HAP-1 (cell line): ENCODE measurements at regions not wholly inside any gene's neighbourhood (a gene's known extent, or its start where the extent isn't known, plus 50 kb on each side); places are given as distances from the start of the nearest gene placed in this dataset.
A peak's percentile ranks its signal among the peaks of the same experiment; 100 is the strongest.
"Not testable (repeated sequence)": the region's sequence is repeated elsewhere in the genome, so short reads cannot be mapped to it uniquely, and the experiment has no call there.

Source experiments
- DNase-seq, 2 experiments: peaks; one replicate each; pipeline ENCODE4 v3.0.0-alpha.2; 2016 to 2020; ENCODE audit warnings: low spot score in 2 of 2
- H3K27me3 ChIP-seq: fragments of 250-450 bp; sonication (Bioruptor Pico); 2 replicates; pipeline ENCODE4 v1.5.1; 2020; ENCODE audit warnings: low read depth, mild to moderate bottlenecking, moderate library complexity
- H3K36me3 ChIP-seq: fragments of 250-450 bp; sonication (Bioruptor Pico); replicated peaks from 2 replicates; pipeline ENCODE4 v1.5.1; 2020; ENCODE audit warnings: mild to moderate bottlenecking
- H3K4me1 ChIP-seq: fragments of 250-450 bp; sonication (Bioruptor Pico); 2 replicates; pipeline ENCODE4 v1.5.1; 2020; ENCODE audit warnings: mild to moderate bottlenecking
- H3K4me3 ChIP-seq: fragments of 250-450 bp; sonication (Bioruptor Pico); 2 replicates; pipeline ENCODE4 v1.5.1; 2020; ENCODE audit warnings: mild to moderate bottlenecking, moderate library complexity
- H3K9me3 ChIP-seq: fragments of 250-450 bp; sonication (Bioruptor Pico); 2 replicates; pipeline ENCODE4 v1.5.1; 2020; ENCODE audit warnings: mild to moderate bottlenecking, moderate library complexity
- in situ Hi-C: fragments of 300-500 bp; cut with MboI; formaldehyde crosslinking; loops from 3 replicates; pipeline ENCODE4 v1.14.3; 2020; ENCODE audit warnings: low sequenced_read_pairs, inconsistent platforms, mixed read lengths

DNA sequence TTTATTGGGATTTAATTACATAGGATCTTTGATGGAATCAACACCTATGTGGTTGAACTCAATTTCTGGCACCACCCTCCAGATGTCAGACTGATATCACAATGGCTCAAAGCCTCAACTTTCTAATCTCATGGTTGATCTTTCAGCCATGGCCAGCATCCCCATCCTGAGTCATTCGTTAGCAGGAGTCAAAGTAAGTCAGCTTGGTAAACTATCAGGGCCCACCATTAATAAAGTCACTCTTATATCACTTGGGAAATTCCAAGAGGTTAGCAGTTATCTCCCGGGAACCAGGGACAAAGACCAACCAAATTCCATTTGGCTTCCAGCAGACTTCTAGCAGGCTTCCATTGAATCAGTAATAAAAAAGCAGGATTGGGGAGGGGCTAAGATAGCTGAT lies 50.7 kb upstream of the TNFSF4 start:
- DNase-seq: no peak
- Histone ChIP-seq H3K9me3 (no peaks in the 10 kb centered on the region), H3K4me3 (no peak overlapping the region), H3K27me3 (no peaks in the 10 kb centered on the region; the same call in 1 of the 2 replicates), H3K36me3 (no peaks in the 10 kb centered on the region), H3K4me1 (no peaks in the 10 kb centered on the region)
- in situ Hi-C loops: no loop called here

DNA sequence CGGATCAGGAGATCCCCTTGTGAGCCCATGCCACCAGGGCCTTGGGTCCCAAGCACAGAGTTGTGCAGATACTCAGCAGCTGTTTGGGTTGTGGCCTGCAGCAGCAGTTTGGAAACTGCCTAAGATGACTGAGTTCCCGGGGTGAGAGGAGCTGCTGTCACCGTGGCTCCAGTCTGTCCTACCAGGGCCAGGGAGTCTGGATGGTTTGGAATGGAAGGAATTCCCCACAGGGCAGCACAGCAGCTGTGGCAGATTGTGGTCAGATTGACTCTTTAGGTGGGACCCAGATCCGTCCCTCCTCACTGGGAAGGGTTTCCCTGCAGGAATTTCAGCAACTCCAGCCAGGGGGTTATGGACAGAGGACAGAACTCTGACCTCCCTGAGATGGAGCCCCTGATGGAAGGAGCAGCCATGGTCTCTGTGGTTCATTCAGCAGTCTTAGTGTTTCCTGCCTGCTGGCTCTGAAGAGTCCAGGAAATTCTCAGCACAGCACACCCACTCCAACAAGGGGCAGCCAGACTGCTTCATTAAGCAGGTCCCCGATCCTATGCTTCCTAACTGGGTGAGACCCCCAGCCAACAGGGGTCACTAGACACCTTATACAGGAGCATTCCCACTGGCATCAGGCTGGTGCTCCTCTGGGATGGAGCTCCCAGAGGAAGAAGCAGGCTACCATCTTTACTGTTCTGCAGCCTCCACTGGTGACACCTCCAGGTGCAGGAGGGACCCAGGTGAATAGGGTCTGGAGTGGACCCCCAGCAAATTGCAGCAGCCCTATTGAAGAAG lies 51.5 kb upstream of the TNFSF4 start:
- Histone ChIP-seq H3K36me3 (no peaks in the 10 kb centered on the region), H3K4me3 (no peak overlapping the region), H3K27me3 (no peaks in the 10 kb centered on the region; the same call in 1 of the 2 replicates), H3K4me1 (no peaks in the 10 kb centered on the region), H3K9me3 (no peaks in the 10 kb centered on the region)
- no peak for DNase-seq
- in situ Hi-C loops: no loop called here

DNA sequence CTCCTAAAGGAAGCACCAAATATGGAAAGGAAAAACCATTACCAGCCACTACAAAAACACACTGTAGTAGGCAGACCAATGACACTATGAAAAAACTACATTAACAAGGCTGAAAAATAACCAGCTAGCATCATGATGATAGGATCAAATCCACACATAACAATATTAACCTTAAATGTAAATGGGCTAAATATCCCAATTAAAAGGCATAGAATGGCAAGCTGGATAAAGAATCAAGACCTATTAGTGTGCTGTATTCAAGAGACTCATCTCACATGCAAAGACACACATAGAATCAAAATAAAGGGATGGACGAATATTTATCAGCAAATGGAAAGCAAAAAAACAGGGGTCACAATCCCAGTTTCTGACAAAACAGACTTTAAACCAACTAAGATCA lies 53.2 kb upstream of the TNFSF4 start:
- DNase-seq, in situ Hi-C loops, H3K4me3 ChIP-seq, H3K4me1 ChIP-seq, H3K36me3 ChIP-seq, H3K9me3 ChIP-seq, H3K27me3 ChIP-seq: not testable (repeated sequence)

DNA sequence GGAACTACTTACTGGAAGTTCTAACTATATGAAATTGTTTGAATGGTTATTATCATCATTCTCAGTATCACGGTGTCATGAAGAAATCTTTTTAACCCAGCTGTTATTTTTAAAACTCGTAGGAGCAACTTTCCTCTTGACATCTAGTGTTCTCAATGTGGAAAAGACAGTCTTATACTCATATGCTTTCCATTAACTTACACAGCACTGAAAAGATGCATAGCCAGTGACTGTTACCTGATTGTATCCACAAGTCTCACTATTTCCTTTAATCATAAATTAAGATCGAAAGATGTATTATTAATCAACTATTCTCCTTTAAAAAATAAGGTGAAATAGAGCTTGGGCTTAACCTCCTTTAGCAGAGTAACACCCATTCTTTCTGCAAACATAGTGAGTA lies 59.7 kb upstream of the TNFSF4 start:
- no peak overlapping the region for H3K4me3 ChIP-seq
- H3K4me1 ChIP-seq: peaks cover 26% of the 10 kb centered on the region
- DNase-seq: no peak
- H3K36me3 ChIP-seq: no peaks in the 10 kb centered on the region
- in situ Hi-C loops: no loop called here
- H3K9me3 ChIP-seq: no peaks in the 10 kb centered on the region
- no peaks in the 10 kb centered on the region for H3K27me3 ChIP-seq

DNA sequence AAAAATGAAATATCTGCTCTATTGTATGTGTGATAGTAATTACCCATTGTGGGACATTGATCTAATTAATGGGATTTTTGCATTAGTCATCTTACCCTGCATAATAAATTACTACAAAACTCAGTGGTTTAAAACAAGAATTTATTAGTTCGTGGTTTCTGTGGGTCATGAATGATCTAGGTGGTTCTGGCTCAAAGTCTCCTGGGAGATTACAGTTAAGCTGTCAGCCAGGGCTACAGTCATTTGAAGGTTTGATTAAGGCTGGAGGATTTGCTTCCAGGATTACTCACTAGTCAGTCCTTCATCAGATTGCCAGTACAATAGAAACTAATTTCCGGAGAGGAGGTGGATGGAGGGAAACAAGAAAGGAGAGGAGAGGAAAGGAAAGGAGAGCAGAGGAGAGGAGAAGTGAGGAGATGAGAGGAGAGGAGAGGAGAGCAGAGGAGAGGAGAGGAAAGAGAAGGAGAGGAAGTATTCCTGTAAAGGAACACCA lies 60.4 kb upstream of the TNFSF4 start:
- Histone ChIP-seq H3K27me3 (no peaks in the 10 kb centered on the region), H3K36me3 (no peaks in the 10 kb centered on the region), H3K4me1 (peaks cover 26% of the 10 kb centered on the region), H3K9me3 (no peaks in the 10 kb centered on the region), H3K4me3 (no peak overlapping the region)
- in situ Hi-C loops: no loop called here
- DNase-seq: no peak

DNA sequence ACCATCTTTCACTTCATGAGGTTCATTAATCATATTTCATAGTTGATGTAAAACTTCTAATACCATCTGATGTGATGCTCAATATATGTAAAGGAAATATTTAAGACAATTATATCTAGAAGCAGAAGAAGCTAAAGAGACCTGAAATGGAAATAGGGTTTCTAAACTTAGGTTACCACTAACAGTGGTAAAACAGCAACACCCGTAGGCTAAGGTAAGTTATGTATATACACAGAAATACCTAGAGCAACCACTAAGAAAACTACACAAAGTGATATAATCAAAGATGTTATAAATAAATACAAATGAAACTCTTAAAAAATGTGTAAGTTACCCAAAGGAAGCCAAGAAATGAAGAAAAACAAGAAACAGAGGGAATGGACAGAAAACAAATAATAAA lies 61.1 kb upstream of the TNFSF4 start:
- Histone ChIP-seq H3K36me3 (no peaks in the 10 kb centered on the region), H3K27me3 (no peaks in the 10 kb centered on the region), H3K4me1 (peaks cover 26% of the 10 kb centered on the region), H3K4me3 (no peak overlapping the region), H3K9me3 (no peaks in the 10 kb centered on the region)
- in situ Hi-C loops: no loop called here
- no peak for DNase-seq

DNA sequence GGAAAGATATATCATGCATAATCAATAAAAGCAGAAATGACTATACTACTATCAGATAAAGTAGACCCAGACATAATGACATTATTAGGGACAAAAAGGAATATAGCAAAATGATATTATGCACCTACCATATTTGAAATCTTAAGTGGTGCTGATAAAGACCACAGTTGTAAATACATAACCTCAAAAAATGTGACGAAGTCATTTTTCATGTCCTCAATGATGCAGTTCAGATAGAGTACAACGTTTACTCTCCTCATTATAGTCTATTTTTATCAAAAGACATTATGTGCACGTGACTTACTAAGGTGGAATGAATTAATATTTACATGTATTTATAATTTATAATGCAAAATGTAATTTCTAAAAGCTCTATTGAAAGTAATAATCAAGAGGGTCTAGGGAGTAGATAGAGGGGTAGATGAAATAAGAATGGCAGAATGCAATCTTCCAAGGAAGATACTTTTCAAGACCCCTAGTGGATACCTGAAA lies 61.7 kb upstream of the TNFSF4 start:
- H3K9me3 ChIP-seq: no peaks in the 10 kb centered on the region
- no peaks in the 10 kb centered on the region for H3K27me3 ChIP-seq
- in situ Hi-C loops: no loop called here
- no peak for DNase-seq
- H3K4me1 ChIP-seq: peaks cover 26% of the 10 kb centered on the region
- H3K4me3 ChIP-seq: no peak overlapping the region
- no peaks in the 10 kb centered on the region for H3K36me3 ChIP-seq

DNA sequence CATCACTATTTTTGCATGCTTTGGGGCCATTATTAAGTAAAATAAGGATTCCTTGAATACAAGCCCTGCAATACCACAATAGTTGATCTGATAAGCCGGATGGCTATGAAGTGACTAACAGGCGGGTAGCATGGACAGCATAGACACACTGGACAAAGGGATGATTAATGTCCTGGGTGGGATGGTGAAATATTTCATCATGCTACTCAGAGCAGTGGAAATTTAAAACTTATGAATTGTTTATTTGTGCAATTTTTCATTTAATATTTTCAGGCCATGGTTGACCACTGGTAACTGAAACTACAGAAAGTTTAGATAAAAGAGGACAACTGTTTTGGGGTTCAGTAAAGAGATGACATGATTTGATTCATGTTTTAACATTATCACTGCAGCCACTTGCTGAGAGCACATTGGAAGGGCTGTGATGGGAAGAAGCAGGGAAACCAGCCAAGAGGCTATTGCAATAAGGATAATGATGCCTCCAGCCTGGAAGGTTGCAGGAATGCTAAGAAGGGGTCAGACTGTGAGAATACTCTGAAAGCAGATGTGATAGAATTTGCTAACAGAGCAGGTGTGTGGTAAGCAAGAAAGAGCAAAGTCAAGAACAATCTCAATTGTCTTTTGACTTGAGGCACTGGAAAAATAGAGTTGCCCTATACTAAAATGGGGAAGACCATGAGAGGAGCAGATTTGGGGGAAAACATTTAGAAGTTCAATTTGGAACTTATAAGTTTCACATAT lies 62.5 kb upstream of the TNFSF4 start:
- H3K36me3 ChIP-seq: no peaks in the 10 kb centered on the region
- H3K9me3 ChIP-seq: no peaks in the 10 kb centered on the region
- DNase-seq: peak; percentile 33 to 69

DNA sequence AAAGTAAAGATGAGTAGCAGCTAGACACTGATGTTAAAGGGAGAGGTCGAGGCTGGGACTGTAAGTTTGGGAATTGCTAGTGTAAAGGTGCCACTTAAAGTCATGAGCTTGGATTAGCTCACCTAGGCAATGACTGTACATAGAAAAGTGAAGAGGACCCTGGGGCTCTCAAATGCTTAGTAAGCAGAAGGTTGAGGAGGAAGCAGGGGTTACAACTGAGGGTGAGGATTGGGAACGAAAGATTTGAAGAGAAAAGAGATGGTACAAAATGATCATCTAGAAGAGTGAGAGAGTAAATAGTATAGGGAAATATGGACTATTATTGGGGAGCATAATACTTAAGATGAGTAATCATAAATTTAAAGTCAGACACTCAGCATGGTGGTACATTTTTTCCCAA lies 63.1 kb upstream of the TNFSF4 start:
- Histone ChIP-seq H3K27me3 (no peaks in the 10 kb centered on the region), H3K4me3 (no peak overlapping the region), H3K36me3 (no peaks in the 10 kb centered on the region), H3K9me3 (no peaks in the 10 kb centered on the region), H3K4me1 (peaks cover 26% of the 10 kb centered on the region)
- DNase-seq: no peak
- in situ Hi-C loops: no loop called here

More for the DNA sequence above, 62.5 kb upstream of the TNFSF4 start:
- in situ Hi-C loops: no loop called here
- no peak overlapping the region for H3K4me3 ChIP-seq
- no peaks in the 10 kb centered on the region for H3K27me3 ChIP-seq
- peaks cover 26% of the 10 kb centered on the region for H3K4me1 ChIP-seq

DNA sequence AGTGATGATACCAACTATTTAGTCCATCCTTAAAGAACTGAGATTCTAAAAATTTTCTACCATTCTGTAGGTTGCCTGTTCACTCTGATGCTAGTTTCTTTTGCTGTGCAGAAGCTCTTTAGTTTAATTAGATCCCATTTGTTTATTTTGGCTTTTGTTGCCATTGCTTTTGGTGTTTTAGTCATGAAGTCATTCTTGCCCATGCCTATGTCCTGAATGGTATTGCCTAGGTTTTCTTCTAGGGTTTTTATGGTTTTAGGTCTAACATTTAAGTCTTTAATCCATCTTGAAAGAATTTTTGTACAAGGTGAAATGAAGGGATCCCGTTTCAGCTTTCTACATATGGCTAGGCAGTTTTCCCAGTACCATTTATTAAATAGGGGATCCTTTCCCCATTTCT lies 63.9 kb upstream of the TNFSF4 start:
- in situ Hi-C loops: not testable (repeated sequence)
- H3K4me1 ChIP-seq: peaks cover 26% of the 10 kb centered on the region

DNA sequence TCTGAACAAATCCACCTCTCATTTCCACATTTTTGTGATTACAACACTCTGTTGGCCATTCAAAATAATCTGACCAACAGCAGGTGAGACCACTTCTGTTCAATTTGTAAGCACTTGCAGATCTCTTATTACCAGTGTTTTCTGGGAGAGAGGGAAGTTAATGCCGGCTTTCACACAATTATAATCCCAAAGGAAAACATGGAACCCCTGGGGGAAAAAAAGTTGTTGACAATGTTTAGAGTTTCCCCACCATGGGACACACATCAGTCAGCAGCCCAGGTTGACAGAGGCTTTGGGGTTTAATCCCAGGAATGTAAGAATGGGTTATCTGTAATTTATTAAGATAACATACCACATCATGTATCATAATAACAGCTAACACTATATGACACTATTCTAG lies 68.4 kb upstream of the TNFSF4 start:
- Histone ChIP-seq H3K9me3 (no peaks in the 10 kb centered on the region), H3K4me3 (no peak overlapping the region), H3K36me3 (no peaks in the 10 kb centered on the region), H3K27me3 (no peaks in the 10 kb centered on the region), H3K4me1 (no peaks in the 10 kb centered on the region; the same call in 1 of the 2 replicates)
- in situ Hi-C loops: no loop called here
- no peak for DNase-seq

More for the DNA sequence above, 63.9 kb upstream of the TNFSF4 start:
- not testable (repeated sequence) for H3K27me3 ChIP-seq, H3K4me3 ChIP-seq, DNase-seq, H3K9me3 ChIP-seq, H3K36me3 ChIP-seq

DNA sequence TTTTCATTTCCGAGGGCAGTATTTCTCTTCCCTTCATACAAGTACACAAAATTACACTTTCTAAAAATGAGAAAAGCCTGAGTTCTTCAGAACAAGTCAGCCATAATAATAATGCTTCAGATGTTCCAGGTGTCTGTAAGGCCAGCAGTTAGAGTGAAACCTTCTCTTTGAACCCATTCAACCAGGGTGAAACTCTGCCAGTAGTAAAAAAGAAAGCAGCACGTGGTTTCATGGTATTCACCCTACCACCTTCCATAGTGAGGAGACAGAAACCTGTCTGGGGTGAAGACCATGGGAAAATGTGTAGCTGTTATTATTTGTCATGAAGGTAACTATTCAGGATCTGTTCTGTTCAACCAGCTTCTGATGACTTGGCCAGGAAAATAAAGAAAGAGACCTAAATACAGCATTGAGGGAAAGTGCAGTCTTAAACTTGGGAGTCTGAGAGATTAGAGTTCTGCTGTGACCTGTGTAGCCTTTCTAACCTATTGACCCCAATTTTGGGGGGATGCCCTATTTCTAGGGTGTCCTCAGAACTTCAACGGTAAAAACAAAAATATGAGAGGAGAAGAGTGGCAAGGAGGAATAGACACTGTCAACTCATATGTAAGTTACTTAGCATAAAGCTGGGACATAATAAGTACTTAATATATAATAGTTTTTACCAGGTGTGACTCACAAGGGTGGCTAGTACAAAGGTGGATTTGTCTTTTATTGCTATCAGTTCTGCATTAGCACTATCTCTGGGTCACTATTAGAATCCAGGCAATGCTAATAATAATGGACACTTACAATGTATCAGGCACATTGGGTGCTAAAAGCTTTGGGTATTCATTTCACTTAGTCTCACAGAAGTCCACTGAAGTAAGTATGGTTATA lies 70.0 kb upstream of the TNFSF4 start:
- Histone ChIP-seq H3K4me1 (no peaks in the 10 kb centered on the region), H3K4me3 (no peak overlapping the region), H3K9me3 (no peaks in the 10 kb centered on the region), H3K27me3 (peaks cover 7% of the 10 kb centered on the region), H3K36me3 (no peaks in the 10 kb centered on the region)
- DNase-seq: no peak
- in situ Hi-C loops: no loop called here

DNA sequence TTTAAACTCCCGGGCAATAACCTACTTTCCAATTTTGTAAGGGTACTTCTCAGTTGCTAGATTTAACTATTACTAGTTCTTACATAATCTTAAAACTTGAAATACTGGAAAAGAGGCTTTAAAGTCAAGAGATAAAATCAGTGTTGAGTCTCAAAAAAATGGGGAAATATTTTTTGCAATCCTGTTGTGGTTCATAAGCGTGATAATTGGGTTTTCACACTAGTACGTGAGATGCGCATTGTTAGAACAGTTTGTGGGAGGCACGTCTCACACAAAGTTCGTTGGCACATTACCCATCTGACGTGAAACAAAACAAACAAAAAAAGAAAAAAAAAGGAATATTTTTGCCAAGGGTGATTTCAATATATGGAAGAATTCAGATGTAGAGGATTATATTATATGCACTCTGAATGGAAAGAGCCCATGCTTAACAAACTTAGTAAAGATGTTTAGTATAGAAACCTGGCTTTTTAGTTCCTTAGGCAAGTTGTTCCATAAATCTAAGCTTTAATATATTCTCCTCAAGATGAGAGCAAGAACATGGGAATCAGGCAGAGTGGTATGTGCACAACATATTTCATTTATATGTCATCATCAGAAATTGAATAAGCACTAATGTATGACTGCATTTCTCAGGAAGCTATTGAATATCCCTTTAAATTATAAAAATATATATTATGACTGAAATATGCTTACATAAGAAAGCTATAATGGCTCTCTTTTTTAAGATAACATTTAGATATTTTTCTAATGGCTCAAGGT lies 73.9 kb upstream of the TNFSF4 start:
- peaks cover 7% of the 10 kb centered on the region for H3K27me3 ChIP-seq
- H3K9me3 ChIP-seq: no peaks in the 10 kb centered on the region
- in situ Hi-C loops: no loop called here
- no peak for DNase-seq
- no peaks in the 10 kb centered on the region for H3K36me3 ChIP-seq
- no peak overlapping the region for H3K4me3 ChIP-seq
- H3K4me1 ChIP-seq: no peaks in the 10 kb centered on the region
